ENCODE measurements at regions not wholly inside any gene's neighbourhood (a gene's known extent, or its start where the extent isn't known, plus 50 kb on each side); places are given as distances from the start of the nearest gene placed in this dataset.

- Histone ChIP-seq H3K27ac (ENCODE audit: low read depth, low read length) (no peak overlapping the region), H3K27me3 (ENCODE audit: control insufficient read depth, insufficient read depth, low read length) (no peaks in the 10 kb centered on the region), H3K9me3 (ENCODE audit: control insufficient read depth, insufficient read depth, low read length) (no peaks in the 10 kb centered on the region), H3K4me3 (ENCODE audit: low read depth, low read length) (no peak overlapping the region)
- TF ChIP-seq CTCF (IDR thresholded peaks at IDR 0.05; ENCODE audit: low read depth, low read length), result no peak
- no peak for DNase-seq (ENCODE audit: low read depth, low spot score)
- POLR2A ChIA-PET, result no interaction called here
- CTCF ChIA-PET, result no interaction called here
Measured at GRCh38 chr10:10362800-10363199, 654.9 kb upstream of the CELF2 start.

- POLR2A ChIA-PET, result no interaction called here
Measured at GRCh38 chr10:10363217-10363616, 654.5 kb upstream of the CELF2 start.

GRCh38 chr10:10364902-10365301, 652.8 kb upstream of the CELF2 start:
- no peak for DNase-seq (ENCODE audit: low read depth, low spot score)
- Histone ChIP-seq H3K4me3 (ENCODE audit: low read depth, low read length) (no peak overlapping the region), H3K27ac (ENCODE audit: low read depth, low read length) (no peak overlapping the region), H3K9me3 (ENCODE audit: control insufficient read depth, insufficient read depth, low read length) (no peaks in the 10 kb centered on the region), H3K27me3 (ENCODE audit: control insufficient read depth, insufficient read depth, low read length) (no peaks in the 10 kb centered on the region)
- CTCF ChIA-PET, result no interaction called here
- TF ChIP-seq CTCF (IDR thresholded peaks at IDR 0.05; ENCODE audit: low read depth, low read length), result no peak
- POLR2A ChIA-PET, result no interaction called here

More at GRCh38 chr10:10363217-10363616, 654.5 kb upstream of the CELF2 start:
- no peak overlapping the region for H3K27ac ChIP-seq (ENCODE audit: low read depth, low read length)
- DNase-seq (ENCODE audit: low read depth, low spot score), result no peak
- H3K27me3 ChIP-seq (ENCODE audit: control insufficient read depth, insufficient read depth, low read length), result no peaks in the 10 kb centered on the region
- CTCF ChIA-PET, result no interaction called here
- H3K4me3 ChIP-seq (ENCODE audit: low read depth, low read length), result no peak overlapping the region
- no peak for TF ChIP-seq CTCF (IDR thresholded peaks at IDR 0.05; ENCODE audit: low read depth, low read length)
- no peaks in the 10 kb centered on the region for H3K9me3 ChIP-seq (ENCODE audit: control insufficient read depth, insufficient read depth, low read length)

GRCh38 chr10:10365676-10366075, 652.0 kb upstream of the CELF2 start:
- no peak overlapping the region for H3K4me3 ChIP-seq (ENCODE audit: low read depth, low read length)
- no peak overlapping the region for H3K27ac ChIP-seq (ENCODE audit: low read depth, low read length)
- TF ChIP-seq CTCF (IDR thresholded peaks at IDR 0.05; ENCODE audit: low read depth, low read length), result no peak
- no peaks in the 10 kb centered on the region for H3K27me3 ChIP-seq (ENCODE audit: control insufficient read depth, insufficient read depth, low read length)
- ChIA-PET POLR2A (no interaction called here), CTCF (no interaction called here)
- H3K9me3 ChIP-seq (ENCODE audit: control insufficient read depth, insufficient read depth, low read length), result no peaks in the 10 kb centered on the region
- no peak for DNase-seq (ENCODE audit: low read depth, low spot score)

- no peak overlapping the region for H3K4me3 ChIP-seq (ENCODE audit: low read depth, low read length)
- no peak for DNase-seq (ENCODE audit: low read depth, low spot score)
- CTCF ChIA-PET, result no interaction called here
- H3K27me3 ChIP-seq (ENCODE audit: control insufficient read depth, insufficient read depth, low read length), result no peaks in the 10 kb centered on the region
- no peak for TF ChIP-seq CTCF (IDR thresholded peaks at IDR 0.05; ENCODE audit: low read depth, low read length)
- POLR2A ChIA-PET, result no interaction called here
- H3K27ac ChIP-seq (ENCODE audit: low read depth, low read length), result no peak overlapping the region
- H3K9me3 ChIP-seq (ENCODE audit: control insufficient read depth, insufficient read depth, low read length), result no peaks in the 10 kb centered on the region
Measured at GRCh38 chr10:10366836-10367235, 650.8 kb upstream of the CELF2 start.

All from AG04450 (cell line).